Activated T-cell treated with anti-CD3 and anti-CD28 coated beads, Interleukin-2, amount 50 U/mL, for 1 hour (primary cell): ENCODE measurements at regions not wholly inside any gene's neighbourhood (a gene's known extent, or its start where the extent isn't known, plus 50 kb on each side); places are given as distances from the start of the nearest gene placed in this dataset.
"Not testable (repeated sequence)": the region's sequence is repeated elsewhere in the genome, so short reads cannot be mapped to it uniquely, and the experiment has no call there.

Source experiments
- DNase-seq: peaks from one replicate; pipeline ENCODE4 v3.0.0-alpha.2; 2020

- no peak for DNase-seq
Measured at GRCh38 chr5:123722451-123722850, 210.5 kb downstream of the CSNK1G3 start.

GRCh38 chr5:123721675-123722276 is 209.8 kb downstream of the CSNK1G3 start:
- DNase-seq: no peak

GRCh38 chr5:123720955-123721354 is 209.0 kb downstream of the CSNK1G3 start:
- DNase-seq: no peak

GRCh38 chr5:123720339-123720738 is 208.4 kb downstream of the CSNK1G3 start:
- no peak for DNase-seq

- DNase-seq: no peak
Measured at GRCh38 chr5:123719004-123719403, 207.0 kb downstream of the CSNK1G3 start.

GRCh38 chr5:123718238-123718637 is 206.3 kb downstream of the CSNK1G3 start:
- no peak for DNase-seq

- DNase-seq: no peak
Measured at GRCh38 chr5:123717139-123717538, 205.2 kb downstream of the CSNK1G3 start.

- DNase-seq: no peak
Measured at GRCh38 chr5:123710031-123710430, 198.1 kb downstream of the CSNK1G3 start.

GRCh38 chr5:123709422-123709821 is 197.4 kb downstream of the CSNK1G3 start:
- DNase-seq: no peak

GRCh38 chr5:123708074-123708806 is 196.3 kb downstream of the CSNK1G3 start:
- DNase-seq: no peak

GRCh38 chr5:123706531-123706930 is 194.6 kb downstream of the CSNK1G3 start:
- no peak for DNase-seq

GRCh38 chr5:123705741-123706140 is 193.8 kb downstream of the CSNK1G3 start:
- DNase-seq: no peak

GRCh38 chr5:123701511-123702200 is 189.7 kb downstream of the CSNK1G3 start:
- no peak for DNase-seq

GRCh38 chr5:123700624-123701287 is 188.8 kb downstream of the CSNK1G3 start:
- no peak for DNase-seq

- no peak for DNase-seq
Measured at GRCh38 chr5:123699571-123699970, 187.6 kb downstream of the CSNK1G3 start.

- DNase-seq: not testable (repeated sequence)
Measured at GRCh38 chr5:123698937-123699336, 187.0 kb downstream of the CSNK1G3 start.

- DNase-seq: no peak
Measured at GRCh38 chr5:123696921-123697341, 185.0 kb downstream of the CSNK1G3 start.

GRCh38 chr5:123690821-123691220 is 178.8 kb downstream of the CSNK1G3 start:
- no peak for DNase-seq

GRCh38 chr5:123681061-123681460 is 169.1 kb downstream of the CSNK1G3 start:
- no peak for DNase-seq

- DNase-seq: no peak
Measured at GRCh38 chr5:123673107-123673506, 161.1 kb downstream of the CSNK1G3 start.

GRCh38 chr5:123671711-123672456 is 159.9 kb downstream of the CSNK1G3 start:
- no peak for DNase-seq

- DNase-seq: no peak
Measured at GRCh38 chr5:123671042-123671441, 159.1 kb downstream of the CSNK1G3 start.
